ENCODE measurements at regions not wholly inside any gene's neighbourhood (a gene's known extent, or its start where the extent isn't known, plus 50 kb on each side); places are given as distances from the start of the nearest gene placed in this dataset.

DNA sequence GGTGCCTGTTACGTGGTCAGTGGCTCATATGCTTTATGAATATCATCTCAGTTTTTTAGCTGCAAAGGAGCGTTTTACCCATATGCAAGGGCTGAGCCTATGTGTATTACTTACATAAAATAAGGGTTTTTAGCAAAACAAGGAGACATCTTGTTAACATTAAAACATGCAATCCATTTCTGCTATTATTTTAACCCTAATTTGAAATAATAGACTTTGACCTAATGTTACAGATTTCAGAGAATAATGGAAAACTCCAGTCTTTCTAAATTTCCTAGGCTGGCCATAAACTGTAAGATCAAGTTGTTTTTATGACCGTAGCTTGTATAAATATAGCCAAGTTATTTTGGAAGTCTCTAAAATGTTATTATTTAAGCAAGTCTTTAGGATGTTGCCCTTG, 121.1 kb upstream of the SEMA6A start:
- DNase-seq (no peak), ATAC-seq (ENCODE audit: low FRiP score) (no peak)
- intact Hi-C loops (cut with DNase I): no loop called here
- no peaks in the 10 kb centered on the region for H3K27me3 ChIP-seq (ENCODE audit: control insufficient read depth in 1 of 2, insufficient read depth in 2 of 2, low read length in 1 of 2)
- no peaks in the 10 kb centered on the region for H3K9me3 ChIP-seq (ENCODE audit: control insufficient read depth, low read length)
- no peak overlapping the region for H3K27ac ChIP-seq (ENCODE audit: low read depth in 1 of 2, low read length in 2 of 2)
- H3K4me3 ChIP-seq (ENCODE audit: low read length in 2 of 2): no peak overlapping the region
- H3K36me3 ChIP-seq (ENCODE audit: control insufficient read depth in 1 of 2, insufficient read depth in 2 of 2, low read length in 1 of 2): no peaks in the 10 kb centered on the region
- 35 to 47% methylated on average over 3 of the region's 3 CpGs for WGBS, 2 donors
- H3K4me1 ChIP-seq (ENCODE audit: control insufficient read depth in 1 of 2, insufficient read depth in 2 of 2, low read length in 2 of 2): peaks cover 0 to 3% of the 10 kb centered on the region in 2 donors

DNA sequence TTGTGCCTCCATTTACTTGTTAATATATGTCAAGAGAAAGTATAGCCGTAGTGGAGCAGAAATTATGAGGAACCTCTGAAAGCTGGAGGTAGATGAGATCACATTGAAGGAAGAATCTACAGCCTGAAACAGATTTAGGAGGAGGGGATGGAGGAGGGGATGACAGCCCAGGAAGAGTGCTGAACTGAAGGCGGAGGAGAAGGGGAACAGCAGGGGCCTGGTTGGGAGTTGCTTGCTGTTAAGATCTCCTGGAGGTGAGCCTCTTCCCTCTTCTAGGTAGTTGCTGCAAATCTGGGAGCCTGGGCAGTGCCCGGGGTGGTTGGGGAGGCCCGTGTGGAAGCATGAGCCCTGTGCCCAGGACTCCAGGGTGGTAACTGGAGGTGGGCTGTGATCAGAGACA, 111.8 kb upstream of the SEMA6A start:
- DNase-seq (no peak), ATAC-seq (ENCODE audit: low FRiP score) (no peak)
- H3K27ac ChIP-seq (ENCODE audit: low read depth in 1 of 2, low read length in 2 of 2): no peak overlapping the region
- H3K36me3 ChIP-seq (ENCODE audit: control insufficient read depth in 1 of 2, insufficient read depth in 2 of 2, low read length in 1 of 2): no peaks in the 10 kb centered on the region
- H3K4me1 ChIP-seq (ENCODE audit: control insufficient read depth in 1 of 2, insufficient read depth in 2 of 2, low read length in 2 of 2): no peaks in the 10 kb centered on the region
- H3K27me3 ChIP-seq (ENCODE audit: control insufficient read depth in 1 of 2, insufficient read depth in 2 of 2, low read length in 1 of 2): no peaks in the 10 kb centered on the region
- intact Hi-C loops (cut with DNase I): no loop called here
- no peaks in the 10 kb centered on the region for H3K9me3 ChIP-seq (ENCODE audit: control insufficient read depth, low read length)
- whole genome bisulfite sequencing, 2 donors: 93 to 96% methylated on average over 4 of the region's 4 CpGs
- no peak overlapping the region for H3K4me3 ChIP-seq (ENCODE audit: low read length in 2 of 2)

DNA sequence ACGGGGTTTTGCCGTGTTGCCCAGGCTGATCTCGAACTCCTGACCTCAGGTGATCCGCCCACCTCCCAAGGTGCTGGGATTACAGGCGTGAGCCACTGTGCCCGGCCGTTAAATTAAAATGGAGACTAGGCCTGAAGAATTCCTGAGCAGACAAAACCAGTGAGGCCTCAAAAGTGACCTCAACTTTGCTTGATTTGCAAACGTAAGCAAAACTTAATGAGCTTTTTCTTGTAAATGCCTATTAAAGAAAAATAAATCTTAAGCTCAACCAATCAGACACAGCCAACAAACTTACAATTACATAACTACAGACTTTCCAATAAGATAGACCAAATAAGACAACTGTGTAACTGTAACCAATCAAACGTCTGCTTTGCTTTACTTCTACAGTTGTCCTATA, 111.3 kb upstream of the SEMA6A start:
- Histone ChIP-seq H3K36me3 (ENCODE audit: control insufficient read depth in 1 of 2, insufficient read depth in 2 of 2, low read length in 1 of 2) (no peaks in the 10 kb centered on the region), H3K4me1 (ENCODE audit: control insufficient read depth in 1 of 2, insufficient read depth in 2 of 2, low read length in 2 of 2) (no peaks in the 10 kb centered on the region), H3K4me3 (ENCODE audit: low read length in 2 of 2) (no peak overlapping the region), H3K27ac (ENCODE audit: low read depth in 1 of 2, low read length in 2 of 2) (no peak overlapping the region), H3K9me3 (ENCODE audit: control insufficient read depth, low read length) (no peaks in the 10 kb centered on the region), H3K27me3 (ENCODE audit: control insufficient read depth in 1 of 2, insufficient read depth in 2 of 2, low read length in 1 of 2) (no peaks in the 10 kb centered on the region)
- DNase-seq: no peak
- intact Hi-C loops (cut with DNase I): no loop called here
- ATAC-seq (ENCODE audit: low FRiP score): no peak
- 89 to 91% methylated on average over 9 of the region's 9 CpGs for WGBS, 2 donors

DNA sequence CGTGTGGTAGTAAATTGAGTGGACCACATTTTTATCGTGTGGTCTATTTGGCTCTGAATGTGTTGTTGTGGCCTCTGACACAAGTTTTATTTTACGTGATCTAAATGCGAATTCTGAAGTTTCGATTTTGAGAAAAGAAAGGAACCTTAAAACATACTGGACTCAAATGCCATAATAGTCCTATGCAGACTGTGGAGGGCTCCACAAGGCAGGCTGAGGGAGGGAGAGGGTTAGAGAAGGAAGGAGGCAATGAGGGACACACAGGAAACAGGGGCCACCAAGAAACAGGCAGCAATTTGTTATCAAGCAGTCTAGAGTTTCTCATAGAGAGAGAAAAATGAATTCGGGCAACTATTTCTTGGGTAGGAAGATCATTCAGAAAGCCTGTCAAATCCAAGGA, 110.4 kb upstream of the SEMA6A start:
- intact Hi-C loops (cut with DNase I): no loop called here
- 91 to 94% methylated on average over 6 of the region's 6 CpGs for WGBS, 2 donors

DNA sequence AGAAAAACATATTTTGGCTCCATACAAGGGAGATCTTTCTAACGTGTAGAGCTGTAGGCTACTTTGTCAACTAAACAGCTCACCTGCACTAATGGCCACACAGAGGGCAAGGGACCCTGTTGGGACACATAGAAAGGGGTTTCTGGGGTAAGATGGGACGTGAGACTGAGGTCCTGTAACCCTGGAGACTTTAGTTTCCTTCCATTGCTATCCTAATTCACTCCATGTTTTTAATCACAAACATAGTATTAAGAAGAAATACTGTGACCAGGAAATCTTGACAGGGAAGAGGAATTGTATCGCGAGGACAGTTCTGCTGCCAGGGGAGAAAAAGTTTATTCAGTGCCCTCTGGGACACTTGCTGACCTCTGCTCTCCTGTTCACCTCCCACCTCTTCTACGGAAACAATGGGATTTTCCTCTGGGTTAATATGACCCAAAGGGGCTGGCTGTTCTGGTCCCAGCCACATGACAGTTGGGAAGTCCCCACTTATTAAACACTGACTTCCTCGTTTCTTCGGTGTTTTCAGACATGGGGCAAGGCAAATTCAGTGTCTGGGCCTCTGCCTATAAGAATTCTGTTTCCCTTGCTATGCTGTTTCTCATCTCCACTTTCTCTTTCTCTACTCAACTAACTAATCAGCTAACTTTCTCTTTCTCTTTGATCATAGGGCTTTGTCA, 106.9 kb upstream of the SEMA6A start:
- WGBS, 2 donors: 72 to 77% methylated on average over 7 of the region's 7 CpGs
- Histone ChIP-seq H3K4me1 (ENCODE audit: control insufficient read depth in 1 of 2, insufficient read depth in 2 of 2, low read length in 2 of 2) (no peaks in the 10 kb centered on the region), H3K9me3 (ENCODE audit: control insufficient read depth, low read length) (no peaks in the 10 kb centered on the region), H3K27me3 (ENCODE audit: control insufficient read depth in 1 of 2, insufficient read depth in 2 of 2, low read length in 1 of 2) (no peaks in the 10 kb centered on the region), H3K27ac (ENCODE audit: low read depth in 1 of 2, low read length in 2 of 2) (no peak overlapping the region), H3K36me3 (ENCODE audit: control insufficient read depth in 1 of 2, insufficient read depth in 2 of 2, low read length in 1 of 2) (no peaks in the 10 kb centered on the region), H3K4me3 (ENCODE audit: low read length in 2 of 2) (no peak overlapping the region)
- intact Hi-C loops (cut with DNase I): no loop called here
- DNase-seq: no peak
- no peak for ATAC-seq (ENCODE audit: low FRiP score)

More for the DNA sequence above, 110.4 kb upstream of the SEMA6A start:
- Histone ChIP-seq H3K36me3 (ENCODE audit: control insufficient read depth in 1 of 2, insufficient read depth in 2 of 2, low read length in 1 of 2) (no peaks in the 10 kb centered on the region), H3K27me3 (ENCODE audit: control insufficient read depth in 1 of 2, insufficient read depth in 2 of 2, low read length in 1 of 2) (no peaks in the 10 kb centered on the region), H3K27ac (ENCODE audit: low read depth in 1 of 2, low read length in 2 of 2) (no peak overlapping the region), H3K9me3 (ENCODE audit: control insufficient read depth, low read length) (no peaks in the 10 kb centered on the region), H3K4me3 (ENCODE audit: low read length in 2 of 2) (no peak overlapping the region), H3K4me1 (ENCODE audit: control insufficient read depth in 1 of 2, insufficient read depth in 2 of 2, low read length in 2 of 2) (no peaks in the 10 kb centered on the region)
- ATAC-seq (ENCODE audit: low FRiP score): no peak
- DNase-seq: no peak

DNA sequence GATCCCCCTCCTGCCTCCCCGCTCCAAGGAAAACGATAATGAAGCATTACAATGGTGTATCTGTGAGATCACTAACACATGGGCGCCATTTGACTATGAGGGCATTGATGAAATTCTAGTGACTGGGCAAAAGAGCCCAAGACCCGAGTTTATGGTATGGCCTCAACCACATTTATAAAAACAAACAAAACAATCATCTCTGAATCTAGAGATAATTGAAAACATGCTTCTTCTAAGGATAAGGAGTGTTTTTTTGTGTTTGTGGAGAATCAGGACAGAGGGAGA, 100.9 kb upstream of the SEMA6A start:
- no peak overlapping the region for H3K4me3 ChIP-seq (ENCODE audit: low read length in 2 of 2)
- intact Hi-C loops (cut with DNase I): no loop called here
- ATAC-seq (ENCODE audit: low FRiP score) (no peak), DNase-seq (no peak)
- no peak overlapping the region for H3K27ac ChIP-seq (ENCODE audit: low read depth in 1 of 2, low read length in 2 of 2)
- no peaks in the 10 kb centered on the region for H3K4me1 ChIP-seq (ENCODE audit: control insufficient read depth in 1 of 2, insufficient read depth in 2 of 2, low read length in 2 of 2)
- no peaks in the 10 kb centered on the region for H3K36me3 ChIP-seq (ENCODE audit: control insufficient read depth in 1 of 2, insufficient read depth in 2 of 2, low read length in 1 of 2)
- no peaks in the 10 kb centered on the region for H3K9me3 ChIP-seq (ENCODE audit: control insufficient read depth, low read length)
- 74 to 83% methylated on average over 4 of the region's 4 CpGs for WGBS, 2 donors
- H3K27me3 ChIP-seq (ENCODE audit: control insufficient read depth in 1 of 2, insufficient read depth in 2 of 2, low read length in 1 of 2): no peaks in the 10 kb centered on the region

DNA sequence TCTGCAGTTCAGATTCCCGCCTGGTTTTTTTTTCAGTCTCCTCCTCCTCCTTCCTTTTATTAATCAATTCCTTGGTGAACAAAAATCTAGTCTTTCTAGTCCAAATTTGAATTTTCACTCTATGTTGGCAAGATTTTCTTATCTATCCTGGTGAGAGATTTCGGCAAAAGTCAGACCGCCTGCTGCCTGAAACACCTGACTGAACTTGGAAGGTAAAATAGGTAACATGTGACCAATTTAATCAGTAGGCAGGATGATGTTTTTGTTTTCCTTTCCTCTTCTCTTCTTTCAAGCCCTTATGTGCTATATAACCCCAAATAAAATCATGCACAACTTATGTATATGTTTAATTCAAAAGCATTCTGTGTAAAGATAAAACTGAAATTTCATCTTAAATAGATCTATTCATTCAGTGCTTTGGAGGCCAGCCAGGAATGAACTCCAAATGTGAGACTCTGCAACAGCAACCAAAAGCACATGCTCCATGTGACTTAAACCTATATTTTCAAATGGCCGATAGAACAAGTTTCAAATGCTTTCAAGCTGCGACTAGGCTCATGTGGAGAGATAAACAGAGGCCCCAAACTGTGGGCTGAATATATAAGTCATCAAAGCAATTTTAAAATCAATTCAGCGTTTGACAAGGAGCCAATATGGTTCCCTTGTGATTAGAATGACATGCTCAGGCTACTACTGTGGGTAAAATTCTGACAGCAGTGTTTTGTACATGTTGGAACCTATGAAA, 100.4 kb upstream of the SEMA6A start:
- no peak overlapping the region for H3K27ac ChIP-seq (ENCODE audit: low read depth in 1 of 2, low read length in 2 of 2)
- no peak overlapping the region for H3K4me3 ChIP-seq (ENCODE audit: low read length in 2 of 2)
- H3K4me1 ChIP-seq (ENCODE audit: control insufficient read depth in 1 of 2, insufficient read depth in 2 of 2, low read length in 2 of 2): no peaks in the 10 kb centered on the region
- ATAC-seq (ENCODE audit: low FRiP score) (no peak), DNase-seq (no peak)
- WGBS, 2 donors: 72 to 75% methylated on average over 6 of the region's 6 CpGs
- no peaks in the 10 kb centered on the region for H3K36me3 ChIP-seq (ENCODE audit: control insufficient read depth in 1 of 2, insufficient read depth in 2 of 2, low read length in 1 of 2)
- no peaks in the 10 kb centered on the region for H3K27me3 ChIP-seq (ENCODE audit: control insufficient read depth in 1 of 2, insufficient read depth in 2 of 2, low read length in 1 of 2)
- no peaks in the 10 kb centered on the region for H3K9me3 ChIP-seq (ENCODE audit: control insufficient read depth, low read length)
- intact Hi-C loops (cut with DNase I): no loop called here

DNA sequence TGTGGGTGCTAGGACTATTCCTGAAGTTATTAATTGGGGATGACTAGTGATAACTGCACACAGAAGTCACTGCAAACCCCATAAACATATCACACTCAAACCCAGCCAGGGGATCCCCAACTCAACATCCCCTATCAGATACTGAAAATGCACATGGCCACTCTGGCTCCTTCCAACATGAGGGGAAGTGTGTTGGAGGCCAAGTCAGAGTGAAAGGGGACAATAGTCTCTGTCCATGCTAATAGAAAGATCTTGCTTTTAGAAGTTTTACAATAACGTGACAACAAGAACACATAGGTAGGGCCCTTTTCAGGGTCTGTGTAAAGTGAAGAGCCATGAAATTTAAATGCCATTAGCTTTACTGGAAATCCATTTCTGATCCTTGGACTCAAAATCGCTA, 98.8 kb upstream of the SEMA6A start:
- intact Hi-C loops (cut with DNase I): no loop called here
- H3K4me3 ChIP-seq (ENCODE audit: low read length in 2 of 2): no peak overlapping the region
- no peaks in the 10 kb centered on the region for H3K36me3 ChIP-seq (ENCODE audit: control insufficient read depth in 1 of 2, insufficient read depth in 2 of 2, low read length in 1 of 2)
- DNase-seq (no peak), ATAC-seq (ENCODE audit: low FRiP score) (no peak)
- WGBS, 2 donors: 91 to 95% methylated on average over 2 of the region's 2 CpGs
- no peaks in the 10 kb centered on the region for H3K27me3 ChIP-seq (ENCODE audit: control insufficient read depth in 1 of 2, insufficient read depth in 2 of 2, low read length in 1 of 2)
- H3K4me1 ChIP-seq (ENCODE audit: control insufficient read depth in 1 of 2, insufficient read depth in 2 of 2, low read length in 2 of 2): peaks cover 0 to 3% of the 10 kb centered on the region in 2 donors
- H3K27ac ChIP-seq (ENCODE audit: low read depth in 1 of 2, low read length in 2 of 2): no peak overlapping the region
- H3K9me3 ChIP-seq (ENCODE audit: control insufficient read depth, low read length): no peaks in the 10 kb centered on the region

DNA sequence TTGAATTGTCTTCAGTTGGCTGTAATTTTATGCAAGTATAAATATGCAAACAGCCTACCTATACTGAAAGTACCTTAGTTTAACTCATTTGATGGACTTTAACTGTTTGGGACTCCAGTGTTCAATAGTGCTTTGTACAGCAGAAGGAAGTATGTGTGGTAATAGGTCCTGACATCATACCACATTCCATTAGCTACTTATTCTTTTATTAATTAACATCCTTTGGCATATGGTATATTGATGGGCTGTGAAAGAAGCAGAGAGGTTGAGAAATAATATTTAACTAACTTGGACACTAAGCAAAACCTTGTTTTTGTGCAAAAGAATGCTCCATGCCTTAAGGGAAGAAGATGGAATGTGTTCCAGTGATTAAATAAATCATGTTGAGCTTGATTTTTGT, 97.6 kb upstream of the SEMA6A start:
- peaks cover 0 to 3% of the 10 kb centered on the region in 2 donors for H3K4me1 ChIP-seq (ENCODE audit: control insufficient read depth in 1 of 2, insufficient read depth in 2 of 2, low read length in 2 of 2)
- no peak overlapping the region for H3K4me3 ChIP-seq (ENCODE audit: low read length in 2 of 2)
- intact Hi-C loops (cut with DNase I): no loop called here
- ATAC-seq (ENCODE audit: low FRiP score) (no peak), DNase-seq (no peak)
- H3K9me3 ChIP-seq (ENCODE audit: control insufficient read depth, low read length): no peaks in the 10 kb centered on the region
- no peaks in the 10 kb centered on the region for H3K27me3 ChIP-seq (ENCODE audit: control insufficient read depth in 1 of 2, insufficient read depth in 2 of 2, low read length in 1 of 2)
- H3K36me3 ChIP-seq (ENCODE audit: control insufficient read depth in 1 of 2, insufficient read depth in 2 of 2, low read length in 1 of 2): no peaks in the 10 kb centered on the region
- no peak overlapping the region for H3K27ac ChIP-seq (ENCODE audit: low read depth in 1 of 2, low read length in 2 of 2)

All from aorta (tissue), 5 donors.